Type B pancreatic cell (in vitro differentiated cells): ENCODE measurements at regions not wholly inside any gene's neighbourhood (a gene's known extent, or its start where the extent isn't known, plus 50 kb on each side); places are given as distances from the start of the nearest gene placed in this dataset.

ENCODE experiments used
- DNase-seq: peaks from one replicate; pipeline ENCODE4 v3.0.0; 2021; ENCODE audit warnings: mixed read lengths; ENCODE audit not compliant: unreplicated experiment; ENCODE audit errors: extremely low spot score
- H3K27ac Mint-ChIP-seq: 2 replicates; pipeline ENCODE4 v1.8.0; 2021; ENCODE audit warnings: mild to moderate bottlenecking, mixed read lengths
- H3K27me3 Mint-ChIP-seq: 2 replicates; pipeline ENCODE4 v1.8.0; 2021; ENCODE audit warnings: mixed read lengths
- H3K36me3 Mint-ChIP-seq: 2 replicates; pipeline ENCODE4 v1.8.0; 2021; ENCODE audit warnings: mixed read lengths
- H3K4me1 Mint-ChIP-seq: one replicate; pipeline ENCODE4 v1.8.0; 2021; ENCODE audit warnings: mixed read lengths; ENCODE audit not compliant: unreplicated experiment
- H3K4me3 Mint-ChIP-seq: 2 replicates; pipeline ENCODE4 v1.8.0; 2021; ENCODE audit warnings: mild to moderate bottlenecking, mixed read lengths
- H3K9me3 Mint-ChIP-seq: 2 replicates; pipeline ENCODE4 v1.8.0; 2021; ENCODE audit warnings: mixed read lengths
- TF ChIP-seq, protein P1 (sequence below): fragments of 200-600 bp; sonication (generic); conservative IDR thresholded peaks from 2 replicates; pipeline ENCODE4 v1.5.0; 2021; ENCODE audit warnings: antibody characterized with exemption, mild to moderate bottlenecking

DNA sequence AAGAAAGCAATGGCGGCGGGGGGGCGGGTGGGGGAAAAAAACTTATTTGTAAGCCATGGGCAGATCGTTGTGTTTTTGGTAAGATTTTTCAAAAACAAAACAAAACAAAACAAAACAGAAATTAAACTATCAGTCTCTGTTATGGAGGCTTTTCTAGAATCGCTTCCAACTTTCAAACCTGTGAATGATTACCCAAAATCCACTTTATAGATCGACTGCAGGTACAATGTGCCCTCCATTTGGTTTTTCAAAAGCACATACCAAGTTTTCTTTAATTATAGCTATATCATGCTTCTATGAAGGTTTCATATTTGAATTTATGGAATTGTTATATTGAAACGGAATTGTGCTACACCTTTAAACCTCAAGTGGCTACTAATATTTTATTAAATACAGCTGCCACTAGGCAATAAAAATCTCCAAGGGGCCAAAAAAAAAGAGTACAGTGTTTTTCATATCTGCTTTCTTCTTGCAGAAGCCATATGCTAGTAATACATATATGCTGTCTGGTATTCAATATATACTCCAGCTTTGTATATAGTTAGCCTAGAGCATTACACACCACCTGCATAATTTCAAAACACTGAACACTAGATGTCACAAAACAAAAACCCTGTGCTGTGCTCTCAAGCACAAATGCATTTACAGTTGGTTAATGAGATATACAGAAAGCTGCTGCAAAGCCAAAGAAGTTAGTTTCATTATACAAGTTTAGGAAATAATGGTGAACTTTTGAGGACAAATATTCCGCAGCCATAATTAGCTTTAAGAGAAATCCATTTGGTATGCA lies 683.8 kb upstream of the NR2F2 start:
- DNase-seq = no peak
- Mint-ChIP-seq H3K4me3 (no peak overlapping the region), H3K27ac (no peak overlapping the region), H3K9me3 (peaks cover 6% of the 10 kb centered on the region), H3K4me1 (peaks cover 6% of the 10 kb centered on the region), H3K36me3 (no peaks in the 10 kb centered on the region), H3K27me3 (no peaks in the 10 kb centered on the region)
- TF ChIP-seq, protein P1, sequence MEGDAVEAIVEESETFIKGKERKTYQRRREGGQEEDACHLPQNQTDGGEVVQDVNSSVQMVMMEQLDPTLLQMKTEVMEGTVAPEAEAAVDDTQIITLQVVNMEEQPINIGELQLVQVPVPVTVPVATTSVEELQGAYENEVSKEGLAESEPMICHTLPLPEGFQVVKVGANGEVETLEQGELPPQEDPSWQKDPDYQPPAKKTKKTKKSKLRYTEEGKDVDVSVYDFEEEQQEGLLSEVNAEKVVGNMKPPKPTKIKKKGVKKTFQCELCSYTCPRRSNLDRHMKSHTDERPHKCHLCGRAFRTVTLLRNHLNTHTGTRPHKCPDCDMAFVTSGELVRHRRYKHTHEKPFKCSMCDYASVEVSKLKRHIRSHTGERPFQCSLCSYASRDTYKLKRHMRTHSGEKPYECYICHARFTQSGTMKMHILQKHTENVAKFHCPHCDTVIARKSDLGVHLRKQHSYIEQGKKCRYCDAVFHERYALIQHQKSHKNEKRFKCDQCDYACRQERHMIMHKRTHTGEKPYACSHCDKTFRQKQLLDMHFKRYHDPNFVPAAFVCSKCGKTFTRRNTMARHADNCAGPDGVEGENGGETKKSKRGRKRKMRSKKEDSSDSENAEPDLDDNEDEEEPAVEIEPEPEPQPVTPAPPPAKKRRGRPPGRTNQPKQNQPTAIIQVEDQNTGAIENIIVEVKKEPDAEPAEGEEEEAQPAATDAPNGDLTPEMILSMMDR = no peak

- no peak overlapping the region for H3K4me3 Mint-ChIP-seq
- no peak overlapping the region for H3K27ac Mint-ChIP-seq
- H3K36me3 Mint-ChIP-seq = no peaks in the 10 kb centered on the region
Observed at GRCh38 chr15:95647531-95648277, 682.8 kb upstream of the NR2F2 start.

GRCh38 chr15:95653361-95653805 lies 677.1 kb upstream of the NR2F2 start:
- no peaks in the 10 kb centered on the region for H3K9me3 Mint-ChIP-seq
- TF ChIP-seq, protein P1 = no peak
- no peak overlapping the region for H3K27ac Mint-ChIP-seq
- no peaks in the 10 kb centered on the region for H3K27me3 Mint-ChIP-seq
- no peaks in the 10 kb centered on the region for H3K36me3 Mint-ChIP-seq
- no peak overlapping the region for H3K4me3 Mint-ChIP-seq
- DNase-seq = no peak
- no peaks in the 10 kb centered on the region for H3K4me1 Mint-ChIP-seq

More at GRCh38 chr15:95647531-95648277, 682.8 kb upstream of the NR2F2 start:
- no peak for DNase-seq
- peaks cover 6% of the 10 kb centered on the region for H3K4me1 Mint-ChIP-seq
- no peaks in the 10 kb centered on the region for H3K27me3 Mint-ChIP-seq
- TF ChIP-seq, protein P1 = no peak
- peaks cover 6% of the 10 kb centered on the region for H3K9me3 Mint-ChIP-seq

DNA sequence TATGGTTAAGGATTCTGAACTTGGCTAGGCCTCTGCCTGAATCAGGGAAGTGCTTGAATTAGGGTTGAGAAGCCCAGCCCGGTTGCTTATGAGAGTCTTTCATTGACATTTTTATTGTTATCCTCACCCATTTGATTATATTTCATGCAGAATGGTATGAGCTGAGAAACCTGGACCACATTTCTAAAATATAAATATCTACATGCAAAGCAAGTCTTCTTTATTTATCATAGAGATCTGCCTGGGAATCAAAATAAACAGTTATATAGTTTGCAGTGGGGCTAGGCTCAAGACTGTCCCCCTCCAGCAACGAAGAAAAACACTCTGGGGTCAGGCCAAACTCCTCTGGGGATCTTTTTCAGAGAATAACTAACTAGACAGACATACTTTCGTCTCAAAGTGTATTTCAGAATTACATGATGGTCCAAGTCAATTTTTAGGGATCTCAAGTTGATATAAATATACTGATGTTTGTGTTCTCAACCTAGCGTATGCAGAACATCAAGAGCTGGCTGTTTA lies 675.4 kb upstream of the NR2F2 start:
- TF ChIP-seq, protein P1 = no peak
- no peak for DNase-seq
- H3K27me3 Mint-ChIP-seq = no peaks in the 10 kb centered on the region
- H3K4me1 Mint-ChIP-seq = no peaks in the 10 kb centered on the region
- no peak overlapping the region for H3K4me3 Mint-ChIP-seq
- no peaks in the 10 kb centered on the region for H3K36me3 Mint-ChIP-seq
- H3K27ac Mint-ChIP-seq = no peak overlapping the region
- H3K9me3 Mint-ChIP-seq = no peaks in the 10 kb centered on the region

- Mint-ChIP-seq H3K27me3 (no peaks in the 10 kb centered on the region), H3K36me3 (no peaks in the 10 kb centered on the region), H3K4me3 (no peak overlapping the region), H3K4me1 (no peaks in the 10 kb centered on the region), H3K9me3 (no peaks in the 10 kb centered on the region), H3K27ac (no peak overlapping the region)
- DNase-seq = no peak
- TF ChIP-seq, protein P1 = no peak
Observed at GRCh38 chr15:95656595-95656994, 673.9 kb upstream of the NR2F2 start.
